Mucosa of rectum (tissue), 2 donors: ENCODE measurements at regions not wholly inside any gene's neighbourhood (a gene's known extent, or its start where the extent isn't known, plus 50 kb on each side); places are given as distances from the start of the nearest gene placed in this dataset.
"Not testable (repeated sequence)": the region's sequence is repeated elsewhere in the genome, so short reads cannot be mapped to it uniquely, and the experiment has no call there.

Experiments
- H3K27ac ChIP-seq, 2 donors: one replicate each; pipeline ENCODE4 v1.7.0; 2013; ENCODE audit warnings: inconsistent platforms in 2 of 2, low read depth in 2 of 2, low read length in 2 of 2
- H3K27me3 ChIP-seq, 2 donors: one replicate each; pipeline ENCODE4 v1.7.0; 2013; ENCODE audit warnings: low read length in 2 of 2; ENCODE audit not compliant: control insufficient read depth in 2 of 2, insufficient read depth in 2 of 2
- H3K36me3 ChIP-seq, 2 donors: one replicate each; pipeline ENCODE4 v1.7.0; 2013; ENCODE audit warnings: low read length in 2 of 2; ENCODE audit not compliant: control insufficient read depth in 2 of 2, insufficient read depth in 2 of 2
- H3K4me1 ChIP-seq, 2 donors: one replicate each; pipeline ENCODE4 v1.7.0; 2013; ENCODE audit warnings: low read length in 2 of 2, mild to moderate bottlenecking in 1 of 2; ENCODE audit not compliant: control insufficient read depth in 2 of 2, insufficient read depth in 2 of 2
- H3K4me3 ChIP-seq, 2 donors: one replicate each; pipeline ENCODE4 v1.7.0; 2013; ENCODE audit warnings: low read length in 2 of 2
- H3K9ac ChIP-seq, 2 donors: one replicate each; pipeline ENCODE4 v1.7.0; 2013; ENCODE audit warnings: low read length in 2 of 2, low read depth in 1 of 2, mild to moderate bottlenecking in 1 of 2
- H3K9me3 ChIP-seq, 2 donors: one replicate each; pipeline ENCODE4 v1.7.0; 2013; ENCODE audit warnings: low read length in 2 of 2; ENCODE audit not compliant: control insufficient read depth in 2 of 2
- donor health status: healthy.
- donor health status: Normal muscosa, but diverticular disease.

GRCh38 chr3:75235631-75236030 lies 428.5 kb upstream of the FRG2C start:
- H3K27ac ChIP-seq: no peak overlapping the region
- H3K4me3 ChIP-seq: no peak overlapping the region
- no peak overlapping the region for H3K9ac ChIP-seq
- no peaks in the 10 kb centered on the region for H3K4me1 ChIP-seq
- H3K9me3 ChIP-seq: no peaks in the 10 kb centered on the region
- H3K27me3 ChIP-seq: no peaks in the 10 kb centered on the region
- H3K36me3 ChIP-seq: no peaks in the 10 kb centered on the region

- no peak overlapping the region for H3K9ac ChIP-seq
- no peak overlapping the region for H3K4me3 ChIP-seq
- no peak overlapping the region for H3K27ac ChIP-seq
- H3K36me3 ChIP-seq: no peaks in the 10 kb centered on the region
- H3K27me3 ChIP-seq: no peaks in the 10 kb centered on the region
- H3K9me3 ChIP-seq: no peaks in the 10 kb centered on the region
- H3K4me1 ChIP-seq: no peaks in the 10 kb centered on the region
Measured at GRCh38 chr3:75237053-75237452, 427.1 kb upstream of the FRG2C start.

- H3K4me1 ChIP-seq: no peaks in the 10 kb centered on the region
- no peaks in the 10 kb centered on the region for H3K36me3 ChIP-seq
Measured at GRCh38 chr3:75237477-75237876, 426.7 kb upstream of the FRG2C start.

GRCh38 chr3:75241226-75241962 lies 422.7 kb upstream of the FRG2C start:
- not testable (repeated sequence) for H3K4me1 ChIP-seq, H3K27me3 ChIP-seq, H3K9me3 ChIP-seq, H3K9ac ChIP-seq, H3K27ac ChIP-seq, H3K4me3 ChIP-seq, H3K36me3 ChIP-seq

More at GRCh38 chr3:75237477-75237876, 426.7 kb upstream of the FRG2C start:
- Histone ChIP-seq H3K27me3 (no peaks in the 10 kb centered on the region), H3K9me3 (no peaks in the 10 kb centered on the region), H3K27ac (no peak overlapping the region), H3K4me3 (no peak overlapping the region), H3K9ac (no peak overlapping the region)

GRCh38 chr3:75242012-75242735 lies 422.0 kb upstream of the FRG2C start:
- no peaks in the 10 kb centered on the region for H3K36me3 ChIP-seq
- no peak overlapping the region for H3K27ac ChIP-seq
- no peak overlapping the region for H3K4me3 ChIP-seq
- no peaks in the 10 kb centered on the region for H3K27me3 ChIP-seq
- no peaks in the 10 kb centered on the region for H3K4me1 ChIP-seq
- H3K9ac ChIP-seq: no peak overlapping the region
- H3K9me3 ChIP-seq: no peaks in the 10 kb centered on the region

GRCh38 chr3:75248974-75249373 lies 415.2 kb upstream of the FRG2C start:
- Histone ChIP-seq H3K4me3 (no peak overlapping the region), H3K9me3 (no peaks in the 10 kb centered on the region), H3K36me3 (no peaks in the 10 kb centered on the region), H3K27ac (no peak overlapping the region), H3K27me3 (no peaks in the 10 kb centered on the region), H3K4me1 (no peaks in the 10 kb centered on the region), H3K9ac (no peak overlapping the region)

- H3K9ac ChIP-seq: no peak overlapping the region
- H3K27ac ChIP-seq: no peak overlapping the region
- no peak overlapping the region for H3K4me3 ChIP-seq
- H3K9me3 ChIP-seq: no peaks in the 10 kb centered on the region
- H3K4me1 ChIP-seq: no peaks in the 10 kb centered on the region
- H3K27me3 ChIP-seq: no peaks in the 10 kb centered on the region
- no peaks in the 10 kb centered on the region for H3K36me3 ChIP-seq
Measured at GRCh38 chr3:75254685-75255084, 409.4 kb upstream of the FRG2C start.

GRCh38 chr3:75258825-75259683 lies 405.1 kb upstream of the FRG2C start:
- H3K4me1 ChIP-seq, H3K9me3 ChIP-seq, H3K4me3 ChIP-seq, H3K36me3 ChIP-seq, H3K27ac ChIP-seq, H3K27me3 ChIP-seq, H3K9ac ChIP-seq: not testable (repeated sequence)

- not testable (repeated sequence) for H3K4me3 ChIP-seq, H3K9me3 ChIP-seq, H3K4me1 ChIP-seq, H3K27me3 ChIP-seq, H3K36me3 ChIP-seq, H3K9ac ChIP-seq, H3K27ac ChIP-seq
Measured at GRCh38 chr3:75260975-75261374, 403.2 kb upstream of the FRG2C start.

- Histone ChIP-seq H3K36me3 (no peaks in the 10 kb centered on the region), H3K4me3 (no peak overlapping the region), H3K4me1 (no peaks in the 10 kb centered on the region), H3K9ac (no peak overlapping the region), H3K9me3 (no peaks in the 10 kb centered on the region), H3K27ac (no peak overlapping the region), H3K27me3 (no peaks in the 10 kb centered on the region)
Measured at GRCh38 chr3:75262661-75263060, 401.5 kb upstream of the FRG2C start.
